ENCODE measurements at regions not wholly inside any gene's neighbourhood (a gene's known extent, or its start where the extent isn't known, plus 50 kb on each side); places are given as distances from the start of the nearest gene placed in this dataset.

- Histone ChIP-seq H3K18ac (ENCODE audit: insufficient read length, low read depth, low read length) (no peak overlapping the region), H2BK120ac (ENCODE audit: low read depth, low read length, poor library complexity, severe bottlenecking) (no peak overlapping the region), H3K4me1 (ENCODE audit: insufficient read depth, low read length) (no peaks in the 10 kb centered on the region), H3K4ac (ENCODE audit: low read depth, low read length) (no peak overlapping the region), H2AFZ (ENCODE audit: low read length) (no peak overlapping the region), H2BK15ac (ENCODE audit: low read depth, low read length) (no peak overlapping the region), H4K20me1 (ENCODE audit: control insufficient read depth, insufficient read depth, insufficient read length) (no peaks in the 10 kb centered on the region), H3K9ac (ENCODE audit: extremely low read depth, insufficient read length, low read length) (no peak overlapping the region), H2AK5ac (ENCODE audit: insufficient read length, low read length) (no peak overlapping the region), H3K56ac (ENCODE audit: insufficient read length, low read depth, low read length) (no peak overlapping the region), H3T11ph (ENCODE audit: low read length) (no peak overlapping the region), H3K9me3 (ENCODE audit: control insufficient read depth, low read depth, low read length) (peaks cover 28% of the 10 kb centered on the region), H3K79me2 (ENCODE audit: insufficient read depth, low read length) (no peaks in the 10 kb centered on the region), H2BK20ac (ENCODE audit: low read depth, low read length, poor library complexity, severe bottlenecking) (no peak overlapping the region), H4K5ac (ENCODE audit: insufficient read length, low read depth, low read length) (no peak overlapping the region), H3K23ac (ENCODE audit: insufficient read length, low read depth, low read length) (no peak overlapping the region), H2BK5ac (ENCODE audit: insufficient read length, low read length) (no peak overlapping the region), H3K79me1 (ENCODE audit: insufficient read depth, low read depth, low read length, poor library complexity, severe bottlenecking) (no peaks in the 10 kb centered on the region), H4K91ac (ENCODE audit: insufficient read length, low read depth, low read length) (no peak overlapping the region), H3K14ac (ENCODE audit: insufficient read depth, low read length) (no peak overlapping the region), H3K27me3 (ENCODE audit: insufficient read depth, low read length) (no peaks in the 10 kb centered on the region), H2BK12ac (ENCODE audit: insufficient read length, low read depth, low read length) (no peak overlapping the region), H3K27ac (ENCODE audit: insufficient read length, low read depth, low read length) (no peak overlapping the region), H4K8ac (replicated peaks; ENCODE audit: insufficient read length, low read depth, low read length) (no peak overlapping the region), H3K23me2 (ENCODE audit: insufficient read length, low read depth, low read length, poor library complexity, severe bottlenecking) (no peaks in the 10 kb centered on the region), H3K4me2 (ENCODE audit: insufficient read depth, insufficient read length, low read length) (no peak overlapping the region)
- WGBS (ENCODE audit: extremely low coverage, insufficient read length, low lambda C conversion rate): no CpG with 5 or more reads among the region's 3 CpGs
- no peaks in the 10 kb centered on the region for H3K27me3 Mint-ChIP-seq (ENCODE audit: low read depth)
- no peak overlapping the region for H3K4me3 Mint-ChIP-seq
- peaks cover 85 to 95% of the 10 kb centered on the region in 2 experiments for H3K9me3 Mint-ChIP-seq
- H3K4me1 Mint-ChIP-seq: no peaks in the 10 kb centered on the region
- no peak overlapping the region for H3K27ac Mint-ChIP-seq
- no peak for TF ChIP-seq CTCF (conservative IDR thresholded peaks at IDR 0.05)
- H3K36me3 Mint-ChIP-seq (ENCODE audit: insufficient read depth in 1 of 3, low read depth in 3 of 3): peaks cover 4 to 18% (median 8%) of the 10 kb centered on the region in 3 experiments; a peak in 4 of 7 replicates
- no peak for DNase-seq
Observed at GRCh38 chrX:66360894-66361293, 196.8 kb downstream of the HEPH start.
